NOMO-1 treated with dmso at 0.1 percent for 144 hours (cell line): ENCODE measurements at regions not wholly inside any gene's neighbourhood (a gene's known extent, or its start where the extent isn't known, plus 50 kb on each side); places are given as distances from the start of the nearest gene placed in this dataset.
"Not testable (repeated sequence)": the region's sequence is repeated elsewhere in the genome, so short reads cannot be mapped to it uniquely, and the experiment has no call there.

Experiments
- DNase-seq: peaks from one replicate; lab custom pipeline; 2025; ENCODE audit not compliant: unreplicated experiment; lab: John Stamatoyannopoulos, UW

DNA sequence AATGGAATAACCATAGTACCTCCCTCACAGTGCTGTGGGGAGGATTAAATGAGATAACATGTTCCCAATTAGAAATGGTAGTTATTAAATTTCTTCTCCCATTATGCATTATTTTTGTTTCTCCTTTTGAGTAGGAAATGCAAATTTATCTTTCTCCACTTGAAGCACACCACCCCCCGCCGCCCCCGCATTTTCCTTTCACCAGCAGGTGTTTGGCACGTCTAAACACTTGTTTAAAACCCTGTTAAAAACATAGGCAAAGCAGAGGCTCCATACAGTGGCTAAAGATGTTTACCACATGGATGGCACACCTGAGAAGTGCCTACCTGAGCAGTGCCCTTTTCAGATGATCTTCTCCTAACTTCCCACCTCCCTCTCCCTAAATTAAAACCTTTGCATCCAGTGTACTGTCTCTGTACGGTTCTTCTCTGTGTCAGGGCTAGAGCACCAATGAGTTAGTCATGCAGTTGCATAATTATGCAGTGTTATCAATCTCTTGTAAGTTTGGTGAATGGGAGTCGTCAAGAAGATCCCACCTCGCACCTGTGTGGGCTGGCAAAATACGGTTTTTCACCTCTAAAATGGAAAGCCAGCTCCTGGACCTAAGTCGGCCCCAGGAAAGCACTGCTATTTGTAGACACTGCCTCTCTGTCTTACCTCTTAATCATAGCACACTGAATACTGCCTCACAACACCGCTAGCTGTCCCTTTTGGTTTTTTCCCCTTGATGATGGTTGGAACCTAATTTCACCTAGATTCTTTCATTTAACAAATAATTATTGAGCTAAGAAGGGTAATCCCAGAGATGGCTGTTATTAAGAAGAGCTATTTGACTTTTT, 122.0 kb downstream of the CT47B1 start:
- DNase-seq: no peak

DNA sequence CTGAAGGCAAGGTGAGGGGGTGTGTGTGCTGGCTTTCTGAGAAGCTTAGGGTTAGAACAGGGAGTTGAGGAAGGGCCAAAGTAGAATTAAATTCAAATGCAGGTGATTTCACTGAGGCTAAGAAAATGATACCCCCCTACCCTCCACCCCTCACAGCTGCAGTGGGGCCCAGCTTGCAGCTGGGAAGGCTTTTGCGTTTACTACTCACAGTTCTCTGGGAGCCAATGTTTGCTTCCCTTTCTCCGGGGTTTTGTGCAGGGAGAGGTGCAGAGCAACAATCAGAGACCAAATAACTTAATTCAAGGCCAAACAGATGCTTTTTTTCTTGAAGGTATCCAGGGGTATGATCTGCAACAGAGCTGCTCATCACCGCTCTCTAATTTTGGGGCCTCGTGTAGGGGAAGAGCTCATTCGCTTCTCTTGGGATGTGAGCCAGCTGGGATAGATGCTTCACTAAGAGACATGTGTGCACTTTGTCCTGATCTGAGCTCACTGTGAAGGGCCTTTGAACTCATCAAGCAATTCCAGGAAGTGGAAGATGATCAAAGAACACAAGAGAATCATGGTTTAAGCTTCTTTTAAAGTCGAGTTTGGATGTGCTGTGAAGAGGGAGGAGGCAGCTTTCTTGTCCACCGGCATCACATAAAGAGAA, 122.7 kb upstream of the C1GALT1C1 start:
- DNase-seq: no peak

GRCh38 chrX:120751683-120752082, 121.8 kb upstream of the C1GALT1C1 start:
- DNase-seq: no peak

GRCh38 chrX:120750381-120750780, 120.5 kb upstream of the C1GALT1C1 start:
- DNase-seq: no peak

DNA sequence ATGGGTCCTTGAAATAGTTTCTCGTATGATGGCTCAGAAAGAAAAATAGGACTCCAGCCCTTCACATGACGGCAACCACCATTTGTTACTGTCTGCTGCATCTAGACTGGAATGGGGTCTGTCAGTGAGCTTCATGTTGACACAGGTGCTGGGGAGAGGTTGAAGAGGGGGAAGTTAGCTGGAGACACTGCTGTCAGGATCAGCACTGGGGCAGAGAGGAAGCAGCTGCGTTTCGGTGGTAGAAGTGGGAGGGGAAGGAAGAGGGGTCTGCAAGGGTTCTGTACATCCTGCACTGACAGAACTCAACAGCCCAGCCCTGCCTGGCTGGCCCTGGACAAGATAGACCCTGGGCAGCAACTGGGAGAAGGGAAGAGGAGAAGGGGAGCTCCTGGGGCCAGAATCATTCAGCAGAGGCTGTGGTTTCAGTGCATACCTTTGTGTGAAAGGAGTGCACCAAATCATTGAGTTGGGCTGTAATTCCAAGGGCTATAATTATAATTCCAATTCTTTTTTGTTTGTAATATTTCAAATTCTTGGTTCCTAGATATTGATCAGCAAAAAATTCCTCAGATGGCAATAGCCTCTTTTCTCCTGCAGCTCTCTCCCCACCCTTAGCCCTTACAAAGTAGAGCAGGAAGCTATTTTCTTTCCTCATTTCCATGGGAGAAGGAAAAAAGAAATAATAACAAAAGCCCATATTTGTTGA, 119.4 kb upstream of the C1GALT1C1 start:
- DNase-seq: no peak

DNA sequence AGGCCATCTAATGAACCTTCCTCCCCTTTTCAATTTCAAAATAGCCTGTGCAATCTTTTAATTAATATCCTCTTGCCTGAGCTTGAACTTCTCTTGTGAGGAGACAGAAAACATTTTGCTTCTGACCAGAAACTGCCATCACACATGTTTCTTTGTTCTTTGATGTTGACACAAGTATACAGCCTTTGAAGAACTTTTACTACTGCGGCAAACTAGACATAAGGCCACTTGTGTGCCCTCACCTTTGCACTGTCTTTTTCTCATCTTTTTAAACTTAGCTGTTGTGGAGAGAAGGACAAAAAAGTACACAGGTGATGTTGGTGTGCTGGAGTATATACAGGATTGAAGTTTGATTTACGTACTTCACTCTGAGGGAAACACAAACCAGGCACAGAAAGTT, 116.3 kb upstream of the C1GALT1C1 start:
- DNase-seq: no peak

DNA sequence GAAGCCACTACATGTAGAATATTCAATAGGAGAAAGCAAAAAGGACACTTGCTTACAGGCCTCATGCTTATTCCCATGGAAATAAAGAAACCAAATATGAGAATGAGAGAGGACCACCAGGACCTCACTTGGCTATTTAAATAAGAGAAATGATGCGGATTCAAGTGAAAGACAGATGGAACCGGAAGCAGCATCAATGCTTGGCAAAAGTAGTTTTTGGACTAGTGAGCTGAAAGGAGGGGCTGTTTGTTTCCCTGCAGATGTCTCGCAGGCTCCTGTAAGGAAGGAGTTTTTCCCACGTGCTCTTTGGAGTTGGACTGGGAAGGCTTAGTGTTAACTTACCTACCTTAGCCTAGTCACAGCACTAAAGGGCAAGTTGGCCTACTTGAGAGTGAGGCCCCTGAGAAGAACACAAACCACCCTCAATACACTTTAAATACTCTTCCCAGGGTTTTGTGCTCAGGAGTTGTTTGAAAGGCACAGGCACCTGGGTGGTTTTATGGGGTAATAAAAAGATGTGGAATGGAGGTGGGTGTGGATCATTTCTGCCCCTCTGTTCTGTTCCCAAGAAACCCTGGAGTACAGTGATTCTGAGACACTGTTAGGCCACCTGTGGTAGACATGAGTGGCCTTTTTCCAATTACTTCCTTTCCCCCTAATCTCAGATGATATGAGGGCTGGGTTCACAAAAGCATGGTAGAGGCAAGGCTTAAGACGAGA, 113.3 kb upstream of the C1GALT1C1 start:
- no peak for DNase-seq

DNA sequence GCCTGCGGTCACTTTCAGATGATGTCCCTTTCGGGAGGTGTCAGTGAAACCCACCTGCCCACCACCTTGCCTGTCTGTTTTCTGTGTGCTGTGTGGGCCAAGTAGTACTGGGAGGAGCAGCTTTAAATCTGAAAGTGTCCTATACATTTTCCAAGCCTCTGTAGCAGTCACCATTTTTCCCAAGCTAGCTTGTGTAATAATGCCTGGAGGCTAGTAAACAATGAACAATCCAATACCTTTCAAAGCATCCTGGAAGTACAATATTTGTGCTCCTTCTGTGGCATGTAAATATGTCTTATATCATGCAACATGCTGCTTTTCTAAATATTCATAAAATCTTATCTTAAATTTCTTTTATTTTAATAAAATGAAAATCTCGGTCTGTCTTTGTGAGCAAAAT, 111.6 kb upstream of the C1GALT1C1 start:
- no peak for DNase-seq

DNA sequence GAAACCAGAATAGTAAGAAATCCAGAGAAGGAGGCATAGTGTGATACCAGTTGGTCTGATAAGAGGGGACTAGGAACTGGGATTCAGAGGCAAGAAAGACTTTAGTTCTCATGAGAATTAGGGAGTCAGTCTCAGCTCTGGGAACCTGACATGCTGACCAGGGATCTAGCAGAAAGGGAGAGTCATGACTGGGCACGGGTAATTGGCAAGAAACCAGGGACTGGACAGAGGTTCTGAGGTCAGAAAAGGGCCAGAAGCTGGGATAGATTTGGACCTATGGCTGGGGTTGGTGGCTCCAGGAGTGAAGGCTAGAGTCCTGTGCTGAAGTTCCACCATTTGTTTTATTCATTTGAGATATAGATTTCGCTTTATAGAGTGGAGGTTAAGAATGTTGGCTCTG, 110.2 kb upstream of the C1GALT1C1 start:
- no peak for DNase-seq

DNA sequence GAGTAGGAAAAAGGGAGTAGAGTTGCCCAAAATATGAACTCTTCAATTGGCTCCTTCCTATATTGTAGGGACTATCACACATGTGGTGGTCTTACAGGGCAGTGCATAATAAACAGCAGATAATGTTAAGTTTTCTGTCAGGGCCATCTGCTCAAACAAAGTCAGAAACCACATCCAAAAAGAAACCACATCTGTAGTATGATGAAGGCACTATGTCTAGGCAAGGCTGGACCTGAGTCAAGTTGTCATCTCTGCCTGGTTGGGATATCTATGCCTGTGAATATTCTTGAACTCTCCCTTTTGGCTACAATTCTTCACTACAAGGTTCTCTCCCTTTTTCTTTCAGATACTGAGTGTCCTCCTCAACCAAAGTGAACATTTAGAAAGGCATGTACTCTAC, 109.4 kb upstream of the C1GALT1C1 start:
- no peak for DNase-seq

DNA sequence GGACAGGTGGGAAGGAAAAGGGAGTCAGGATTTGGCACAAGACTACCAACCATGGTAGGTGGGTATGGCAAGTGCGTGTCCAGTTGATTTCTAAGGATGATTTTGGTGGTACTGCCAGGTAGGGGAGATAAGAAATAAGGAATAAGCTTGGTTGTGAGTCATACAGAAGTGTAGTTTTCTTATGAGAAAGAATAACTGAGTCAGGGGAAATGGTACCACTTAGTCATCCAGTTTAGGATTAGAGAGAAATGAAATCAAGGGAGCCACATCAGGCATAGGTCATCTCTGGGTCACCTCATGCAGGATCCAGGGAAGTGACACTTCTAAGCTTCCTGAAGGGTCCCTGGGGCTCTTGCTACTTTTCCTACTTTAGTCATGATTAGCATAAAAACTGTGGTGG, 107.1 kb upstream of the C1GALT1C1 start:
- DNase-seq: no peak

- no peak for DNase-seq
Measured at GRCh38 chrX:120735966-120736365, 106.1 kb upstream of the C1GALT1C1 start.

- DNase-seq: no peak
Measured at GRCh38 chrX:120732879-120733278, 103.0 kb upstream of the C1GALT1C1 start.

- no peak for DNase-seq
Measured at GRCh38 chrX:120732461-120732860, 102.6 kb upstream of the C1GALT1C1 start.

DNA sequence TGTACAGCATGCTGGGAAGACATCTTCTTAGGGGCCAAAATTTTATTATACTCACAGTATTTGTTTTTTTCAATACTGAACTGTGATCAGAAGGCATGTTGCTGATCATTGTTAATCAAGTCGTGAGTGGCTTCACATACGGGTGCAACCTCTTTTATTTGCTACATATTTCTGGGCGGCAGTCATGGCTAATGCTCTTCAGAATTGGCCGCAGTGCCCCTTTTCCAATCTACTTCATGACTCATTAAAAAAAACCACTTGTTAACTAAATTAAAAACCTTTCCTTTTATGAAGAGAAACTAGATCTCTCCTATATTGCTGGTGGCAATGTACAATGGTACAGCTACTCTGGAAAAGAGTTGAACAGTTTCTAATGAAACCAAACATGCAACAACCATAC, 101.5 kb upstream of the C1GALT1C1 start:
- no peak for DNase-seq

GRCh38 chrX:120729506-120730255, 99.8 kb upstream of the C1GALT1C1 start:
- DNase-seq: not testable (repeated sequence)

DNA sequence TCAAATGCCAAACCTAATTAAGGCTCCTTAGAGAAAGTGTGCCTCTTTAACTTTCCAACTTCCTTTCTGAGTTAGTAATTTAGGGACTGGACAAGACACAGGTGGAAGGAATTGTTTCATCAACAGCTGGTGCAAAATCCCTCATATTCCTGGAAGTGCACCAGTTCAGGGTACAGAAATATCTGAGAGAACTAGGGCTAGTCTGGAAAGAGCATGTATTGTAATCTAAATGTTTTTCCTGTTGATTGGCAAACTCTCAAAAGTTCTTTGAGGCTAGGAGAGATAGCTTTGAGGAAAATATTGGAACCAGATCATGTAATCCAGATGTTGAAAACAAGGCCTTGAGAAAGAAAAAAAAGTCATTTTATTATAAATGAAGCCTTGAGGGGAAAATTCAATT, 98.1 kb upstream of the C1GALT1C1 start:
- DNase-seq: no peak

DNA sequence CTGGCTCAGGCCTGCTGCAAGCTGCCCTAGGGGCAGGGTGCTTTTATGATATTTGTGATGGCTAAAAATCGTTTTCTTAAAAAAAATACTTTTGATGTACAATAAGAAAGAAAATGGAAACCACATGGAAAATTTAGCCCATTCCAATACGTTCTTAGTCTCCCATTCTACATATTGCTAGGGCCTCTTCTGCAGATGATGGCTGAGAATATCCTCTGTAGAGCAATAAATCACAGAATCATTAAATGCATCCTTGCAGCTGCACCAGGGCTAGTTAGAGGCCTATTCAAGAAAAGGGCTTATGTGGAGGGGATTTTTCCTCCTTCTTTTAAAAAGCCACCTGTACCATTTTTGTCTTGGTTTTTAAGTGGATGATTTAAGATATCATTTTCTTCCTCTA, 97.6 kb upstream of the C1GALT1C1 start:
- DNase-seq: no peak

- DNase-seq: peak; percentile 42
Measured at GRCh38 chrX:120726294-120726693, 96.4 kb upstream of the C1GALT1C1 start.

DNA sequence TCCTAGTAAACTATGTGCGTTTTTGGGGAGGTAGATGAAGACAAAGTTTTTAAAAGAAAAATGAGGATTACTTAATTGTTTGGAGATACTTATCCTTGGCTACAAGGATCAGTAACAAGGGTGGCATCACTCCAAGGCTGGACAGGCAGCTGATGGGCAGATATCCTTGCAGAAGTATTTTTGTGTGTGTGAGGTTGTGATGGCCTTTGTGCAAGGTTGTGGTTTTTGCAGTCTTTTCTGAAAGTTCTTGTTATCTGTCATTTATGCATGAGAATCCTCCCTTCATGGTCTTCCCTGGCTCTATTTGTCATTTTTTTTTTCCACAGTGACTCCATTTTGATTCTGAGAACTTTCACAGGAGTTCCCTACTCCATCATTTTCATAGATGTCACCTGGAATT, 96.0 kb upstream of the C1GALT1C1 start:
- no peak for DNase-seq

DNA sequence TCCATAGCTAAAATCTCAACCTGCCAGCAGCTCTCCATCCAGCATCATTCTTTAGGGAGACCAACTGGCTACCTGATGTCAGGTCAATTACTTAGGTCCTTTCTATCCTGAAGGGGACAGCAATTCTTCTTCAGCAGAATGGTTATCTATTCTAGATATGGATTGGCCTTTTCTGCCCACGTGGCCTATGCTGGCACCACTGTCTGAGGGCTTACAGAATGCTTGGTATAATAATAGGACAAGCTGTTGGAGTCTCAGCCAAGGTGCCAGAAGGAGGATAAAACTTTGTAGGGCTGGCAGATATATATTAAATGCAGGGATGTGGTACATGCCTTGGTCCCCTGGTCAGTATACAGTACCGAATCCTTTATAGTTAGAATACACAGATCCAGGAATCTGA, 89.8 kb upstream of the C1GALT1C1 start:
- DNase-seq: no peak
